Stimulated activated CD4-positive, alpha-beta T cell treated with anti-CD3 and anti-CD28 coated beads, Interleukin-12 subunit alpha, Interleukin-12 subunit beta, amount 100 ng/mL, for 4 hours (primary cell): ENCODE measurements at regions not wholly inside any gene's neighbourhood (a gene's known extent, or its start where the extent isn't known, plus 50 kb on each side); places are given as distances from the start of the nearest gene placed in this dataset.

Experiments used
- DNase-seq: peaks from one replicate; pipeline ENCODE4 v3.0.0-alpha.2; 2020

DNA sequence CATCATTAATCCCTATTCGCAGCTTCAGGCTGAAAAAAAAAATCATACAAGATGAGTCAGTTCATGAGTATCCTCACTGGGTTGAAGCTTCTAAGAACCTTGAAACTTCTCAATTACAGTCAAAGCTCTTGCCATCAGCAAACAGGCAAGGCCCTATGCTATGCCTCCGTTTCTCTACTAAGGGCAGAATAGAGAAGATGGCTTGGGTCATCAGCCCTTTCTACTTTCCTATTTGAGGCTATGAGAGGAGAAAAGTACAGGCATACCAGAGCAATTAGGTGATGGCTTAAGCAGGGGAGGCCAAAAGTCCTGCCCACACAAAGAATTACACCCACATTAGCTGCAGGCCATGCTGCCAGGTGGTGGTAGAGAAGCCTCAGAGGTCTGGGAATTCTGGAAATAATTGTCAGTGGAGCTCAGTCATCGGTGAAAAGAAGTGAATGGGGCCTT, 89.0 kb downstream of the MRPL46 start:
- DNase-seq, result no peak

DNA sequence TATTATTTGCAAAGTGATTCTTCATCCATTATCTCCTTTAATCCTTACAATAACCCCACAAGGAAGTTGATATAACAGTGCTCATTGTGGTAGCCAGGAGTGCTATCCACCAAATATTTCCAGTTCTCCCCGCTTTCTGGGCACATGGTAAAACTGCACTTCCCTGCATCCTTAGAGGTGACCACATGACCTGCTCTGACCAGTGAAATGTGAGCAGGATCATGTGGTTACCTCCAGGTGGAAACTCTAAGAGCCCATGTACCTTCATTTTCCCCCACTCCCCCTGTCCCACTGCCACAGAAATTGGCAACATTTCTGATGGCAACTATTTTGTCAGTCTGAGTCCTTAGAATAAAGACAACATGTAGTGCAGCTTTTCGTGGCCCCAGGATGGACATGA, 89.7 kb downstream of the MRPL46 start:
- DNase-seq, result no peak

DNA sequence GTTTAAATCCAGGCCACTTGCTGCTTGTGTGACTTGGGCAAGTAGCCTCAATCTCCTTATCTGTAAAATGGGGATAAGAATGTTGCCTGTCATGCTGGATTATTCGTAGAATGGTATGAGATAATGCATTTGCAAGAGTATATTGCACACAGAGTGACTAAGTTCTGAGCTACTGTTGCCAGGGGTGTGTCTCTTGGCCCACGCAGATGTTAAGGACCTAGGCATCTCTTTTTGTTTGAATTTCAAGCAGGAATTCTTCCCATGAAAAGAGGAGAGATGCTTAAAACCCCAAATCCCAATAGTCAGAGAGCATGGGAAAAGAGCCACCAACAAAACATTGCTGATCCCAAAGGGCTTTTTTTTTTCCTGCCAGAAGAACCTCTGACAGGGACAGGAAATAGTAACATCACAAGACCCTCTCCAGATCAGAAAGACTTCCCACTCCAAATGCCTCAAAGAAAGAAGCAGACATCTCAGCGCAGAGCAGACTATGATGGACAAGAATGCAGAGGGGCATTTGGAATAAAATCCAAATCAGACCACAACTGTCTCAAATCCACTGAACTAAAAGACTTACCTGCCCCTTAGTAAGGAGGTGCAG, 90.5 kb downstream of the MRPL46 start:
- no peak for DNase-seq

DNA sequence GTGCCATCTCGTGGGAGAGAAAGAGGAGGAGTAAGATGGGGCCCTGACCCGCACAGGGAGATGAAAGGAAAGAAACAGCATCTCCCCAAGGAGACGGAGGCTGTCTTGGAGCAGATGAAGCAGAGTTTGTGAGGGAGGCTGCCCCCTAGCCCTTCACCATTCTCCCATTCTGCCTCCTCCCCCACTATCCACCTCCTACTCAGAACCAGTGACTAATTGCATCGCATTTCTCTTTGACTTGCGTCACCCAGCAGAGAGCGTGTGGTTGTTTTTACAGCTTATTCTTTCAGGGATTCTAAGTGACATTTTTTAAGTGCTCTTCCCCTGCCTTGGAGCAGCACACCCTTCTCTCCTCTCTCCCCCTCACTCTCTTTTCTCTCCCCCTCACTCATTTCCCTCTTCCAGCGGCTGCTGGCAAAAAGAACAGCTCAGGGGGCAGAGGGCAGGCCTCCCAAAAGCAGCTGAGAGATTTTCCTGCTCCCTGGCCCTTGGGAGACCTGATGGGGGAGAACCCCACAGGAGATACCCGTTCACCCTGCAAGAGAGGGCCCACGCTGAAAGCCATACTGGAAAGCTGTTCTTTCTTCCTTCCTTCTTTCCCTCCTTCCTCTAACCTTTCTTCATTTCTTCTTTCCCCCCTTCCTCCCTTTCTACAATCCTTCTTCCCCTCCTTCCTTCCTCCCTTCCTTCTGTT, 91.8 kb downstream of the MRPL46 start:
- DNase-seq, result no peak

DNA sequence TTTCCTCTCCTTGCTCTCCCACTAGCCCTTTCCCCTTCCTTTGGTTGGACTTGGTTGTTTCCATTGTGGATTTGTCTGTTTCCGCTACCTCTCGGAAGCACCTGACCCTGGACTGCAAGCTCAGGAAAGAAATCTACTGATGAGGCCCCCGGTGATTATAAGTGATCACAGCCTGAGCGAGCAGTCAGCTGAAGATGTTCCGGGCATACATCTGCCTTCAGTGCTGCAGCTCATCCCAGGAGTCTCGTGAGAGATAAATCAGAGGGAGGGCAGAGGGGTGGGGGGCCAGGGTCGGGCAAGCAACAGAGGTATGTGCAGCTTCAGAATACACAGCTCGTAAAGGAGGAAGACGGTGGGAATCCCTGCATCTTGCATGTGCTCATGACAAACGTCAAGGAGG, 102.1 kb downstream of the MRPL46 start:
- no peak for DNase-seq

DNA sequence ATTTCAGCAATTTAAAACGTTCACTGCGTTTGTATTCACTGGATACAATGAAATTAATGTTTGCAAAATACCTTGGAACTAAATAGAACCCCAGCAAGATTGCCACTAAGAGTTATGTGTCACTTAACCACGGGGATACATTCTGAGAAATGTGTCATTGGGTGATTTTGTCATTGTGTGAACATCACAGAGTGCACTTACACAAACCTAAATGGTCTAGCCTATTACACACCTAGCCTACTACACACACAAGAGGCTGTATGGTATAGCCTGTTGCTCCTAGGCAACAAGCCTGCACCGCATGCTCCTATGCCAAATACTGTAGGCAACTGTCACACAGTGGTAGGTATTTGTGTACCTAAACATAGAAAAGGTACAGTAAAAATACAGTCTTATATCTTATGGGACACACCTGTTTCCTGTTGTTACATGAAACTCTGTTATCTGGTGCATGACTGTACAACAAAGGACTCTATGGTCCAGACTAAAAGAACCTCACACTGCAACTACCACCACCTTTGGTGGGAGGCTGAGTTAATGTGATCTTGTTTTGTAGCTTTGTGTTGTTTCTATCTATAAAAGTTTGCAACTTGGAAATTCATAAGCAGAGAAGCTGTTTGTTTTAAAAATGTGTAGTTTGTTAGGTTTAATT, 92.2 kb upstream of the NTRK3 start:
- DNase-seq, result no peak

DNA sequence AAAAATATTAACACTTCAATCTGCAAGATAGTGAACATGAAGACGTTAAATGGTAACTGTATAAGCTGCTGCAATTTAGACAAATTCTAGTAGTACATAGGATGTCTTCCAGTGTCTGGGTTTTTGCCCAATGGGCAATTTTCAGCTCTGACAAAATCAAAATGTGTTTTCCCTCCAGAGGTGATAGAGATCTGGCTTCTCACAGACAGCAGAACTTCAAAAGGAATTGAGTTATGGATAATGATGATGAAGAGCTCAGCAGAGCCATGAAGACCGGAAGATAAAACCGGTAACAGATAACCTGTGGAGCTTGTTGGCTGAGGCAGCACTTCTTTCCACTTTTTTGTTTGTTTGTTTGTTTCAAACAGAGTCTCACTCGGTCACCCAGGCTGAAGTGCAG, 89.4 kb upstream of the NTRK3 start:
- DNase-seq, result no peak

DNA sequence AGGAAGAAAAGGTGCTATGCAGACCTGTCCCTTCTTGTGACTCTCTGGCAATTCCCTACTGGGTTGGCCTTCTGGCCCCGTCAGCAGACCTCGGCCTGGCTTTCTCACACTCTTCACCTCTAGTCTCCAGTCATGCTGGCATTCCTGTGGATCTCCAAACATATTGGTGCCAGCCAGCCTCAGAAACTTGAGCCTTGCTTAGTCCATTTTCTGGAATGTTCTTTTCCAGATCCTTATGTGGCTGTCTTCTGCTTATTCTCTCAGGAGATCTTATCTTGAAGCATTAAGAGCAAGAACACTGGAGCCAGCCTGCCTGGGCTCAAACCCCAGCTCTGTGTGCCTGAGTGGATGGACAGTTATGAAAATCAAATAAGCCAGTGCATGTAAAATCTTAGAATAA, 88.2 kb upstream of the NTRK3 start:
- DNase-seq, result no peak

DNA sequence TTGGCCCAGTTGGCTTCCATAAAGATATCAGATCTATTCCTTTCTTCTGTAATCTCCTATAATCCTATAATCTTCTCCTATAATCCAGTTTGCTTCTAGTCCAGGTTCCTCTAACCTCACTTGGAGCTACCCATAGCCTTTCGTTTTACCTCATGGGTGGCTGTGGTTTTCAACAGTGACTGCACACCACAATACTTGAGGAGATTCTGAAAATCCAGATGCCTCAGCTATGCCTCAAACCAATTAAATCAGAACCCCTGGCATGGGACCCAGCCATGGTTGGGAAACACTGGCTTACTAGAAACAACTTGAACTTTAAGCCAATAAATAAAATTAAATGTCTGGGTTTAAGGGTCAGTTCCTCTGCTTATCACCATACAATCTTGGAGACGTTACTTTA, 86.1 kb upstream of the NTRK3 start:
- DNase-seq, result no peak

DNA sequence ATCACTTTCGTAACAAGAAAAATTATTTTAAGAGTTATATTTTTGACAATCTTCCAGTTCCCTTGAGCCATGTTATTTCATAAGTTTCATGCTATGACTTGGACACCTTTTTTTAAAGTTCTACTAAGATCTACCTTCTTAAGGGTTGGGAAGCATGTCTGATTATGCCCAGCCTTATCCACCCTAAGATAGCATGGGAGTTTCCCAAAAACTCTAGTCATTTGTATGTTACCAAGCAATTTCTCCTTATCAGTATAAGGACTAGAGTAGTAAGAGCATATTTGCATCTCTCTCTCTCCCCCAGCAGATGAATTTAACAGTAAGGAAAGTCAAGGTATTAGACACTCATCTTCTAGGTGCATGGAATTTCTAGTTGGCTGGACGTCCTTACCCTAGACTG, 85.1 kb upstream of the NTRK3 start:
- DNase-seq, result no peak

DNA sequence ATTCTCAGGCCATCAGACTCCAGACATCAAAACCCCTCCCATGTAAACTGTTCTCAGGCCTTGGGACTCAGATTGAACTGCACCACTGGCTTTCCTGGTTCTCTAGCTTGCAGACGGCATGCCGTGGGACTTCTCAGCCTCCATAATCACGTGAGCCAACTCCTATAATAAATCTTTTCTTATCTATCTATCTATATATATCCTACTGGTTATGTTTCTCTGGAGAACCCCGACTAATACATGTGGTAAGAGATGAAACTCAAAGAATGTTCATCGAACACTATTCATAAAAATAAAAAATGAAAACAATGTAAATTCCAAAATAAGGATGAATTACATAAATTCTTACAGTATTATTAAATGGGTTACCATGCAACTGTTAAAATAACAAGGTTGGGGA, 84.5 kb upstream of the NTRK3 start:
- DNase-seq, result no peak

DNA sequence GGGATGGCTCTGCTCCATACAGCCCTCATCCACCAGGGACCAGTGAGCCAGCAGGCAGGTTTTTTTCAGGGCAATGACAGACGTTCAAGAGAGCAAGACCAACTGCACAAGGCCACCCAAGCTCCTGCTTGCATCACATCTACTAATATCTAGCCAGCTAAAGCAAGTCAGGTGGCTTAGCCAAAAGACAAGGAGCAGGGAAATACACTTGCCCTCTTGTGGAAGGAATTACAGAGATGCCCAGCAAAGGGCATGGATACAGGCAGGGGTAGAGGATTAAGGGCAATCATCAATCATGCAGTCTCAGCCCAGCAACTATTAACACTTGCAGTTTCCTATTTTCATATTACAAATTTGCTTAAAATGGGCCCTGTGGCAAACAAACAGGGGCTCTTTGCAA, 81.5 kb upstream of the NTRK3 start:
- no peak for DNase-seq

DNA sequence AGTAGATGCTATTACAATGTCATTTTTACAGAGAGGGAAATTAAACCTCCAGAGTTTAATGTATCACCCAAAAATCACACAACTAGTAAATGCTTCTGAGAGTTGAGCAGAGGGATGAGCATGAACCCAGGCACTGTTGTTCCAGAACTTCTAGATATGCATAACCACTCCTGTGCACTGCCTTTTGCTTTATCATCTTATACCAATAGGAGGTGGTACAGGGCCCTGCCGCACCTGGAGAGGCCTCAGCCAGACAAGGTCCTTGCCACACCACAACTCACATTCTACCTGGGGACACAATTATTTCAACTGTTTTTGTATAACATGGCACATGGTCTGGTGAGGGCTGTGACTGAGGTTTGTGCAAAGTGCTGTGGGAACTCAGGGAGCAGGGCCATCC, 78.5 kb upstream of the NTRK3 start:
- no peak for DNase-seq

DNA sequence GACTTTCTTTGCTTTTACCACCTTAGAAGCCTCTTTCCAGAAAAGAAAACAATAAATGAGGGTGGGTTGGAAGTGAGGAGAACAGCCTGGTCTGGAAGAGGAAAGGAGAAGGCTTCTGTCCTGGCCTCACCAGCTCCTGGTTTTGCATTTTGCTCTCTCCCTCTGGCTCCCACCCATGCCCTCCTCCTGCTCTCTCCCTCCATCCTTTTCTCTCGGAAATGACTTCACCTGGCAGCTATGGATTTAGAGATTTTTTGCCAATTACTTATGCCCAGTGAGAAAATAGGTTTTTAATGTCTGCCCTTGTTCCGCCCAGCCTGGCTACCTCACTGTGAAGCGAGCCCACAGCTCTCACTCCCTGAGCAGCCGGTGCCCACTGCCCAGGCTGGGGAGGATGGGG, 77.9 kb upstream of the NTRK3 start:
- no peak for DNase-seq

DNA sequence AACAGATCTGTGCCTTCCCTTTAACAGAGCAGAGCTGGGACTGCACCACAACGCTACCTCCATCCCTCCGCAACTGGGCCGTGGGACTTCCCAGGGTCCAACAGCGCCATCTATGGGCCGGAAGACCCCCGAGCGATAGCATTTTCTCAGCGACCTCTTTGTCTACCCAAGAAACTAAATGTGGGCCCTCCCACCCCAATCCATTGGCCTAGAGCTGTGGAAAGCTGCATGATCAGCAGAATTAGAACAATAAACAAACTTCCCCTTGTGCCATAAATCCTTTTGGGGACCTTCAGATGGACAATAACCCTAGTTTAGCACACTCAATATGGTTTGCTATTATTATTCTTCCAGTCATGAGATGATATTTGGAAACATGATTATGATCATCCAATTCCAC, 74.8 kb upstream of the NTRK3 start:
- DNase-seq, result peak; percentile 28

DNA sequence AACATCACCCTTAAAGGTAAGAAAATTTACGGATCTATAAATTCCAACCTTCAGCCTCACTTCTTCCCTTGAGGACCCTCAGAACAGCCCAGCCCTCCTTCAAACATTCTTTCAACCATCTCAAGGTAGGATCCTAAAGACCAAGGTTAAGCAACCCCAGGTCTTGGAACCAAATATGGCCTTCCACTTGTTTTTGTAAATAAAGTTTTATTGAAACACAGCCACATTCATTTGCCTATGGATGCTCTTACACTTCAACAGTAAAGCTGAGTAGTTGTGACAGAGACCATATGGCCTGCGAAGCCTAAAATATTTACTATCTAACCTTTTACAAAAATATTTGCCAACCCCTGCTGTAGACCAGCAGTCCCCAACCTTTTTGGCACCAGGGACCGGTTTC, 70.4 kb upstream of the NTRK3 start:
- no peak for DNase-seq

DNA sequence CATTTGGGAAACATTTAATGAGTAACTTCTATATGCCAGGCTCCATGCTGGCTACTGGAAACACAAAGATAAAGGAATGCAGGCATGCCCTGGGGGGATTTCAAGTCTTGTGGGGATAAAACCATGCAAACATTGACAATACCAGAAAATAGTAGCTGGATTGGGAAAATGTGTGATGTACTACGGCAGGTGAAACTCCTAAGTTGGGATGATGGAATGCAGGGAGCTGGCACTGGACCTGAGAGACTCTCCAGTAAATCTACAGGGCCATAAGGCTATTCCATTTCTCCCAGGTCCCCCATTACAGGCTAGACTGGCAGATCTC, 68.2 kb upstream of the NTRK3 start:
- DNase-seq, result no peak

DNA sequence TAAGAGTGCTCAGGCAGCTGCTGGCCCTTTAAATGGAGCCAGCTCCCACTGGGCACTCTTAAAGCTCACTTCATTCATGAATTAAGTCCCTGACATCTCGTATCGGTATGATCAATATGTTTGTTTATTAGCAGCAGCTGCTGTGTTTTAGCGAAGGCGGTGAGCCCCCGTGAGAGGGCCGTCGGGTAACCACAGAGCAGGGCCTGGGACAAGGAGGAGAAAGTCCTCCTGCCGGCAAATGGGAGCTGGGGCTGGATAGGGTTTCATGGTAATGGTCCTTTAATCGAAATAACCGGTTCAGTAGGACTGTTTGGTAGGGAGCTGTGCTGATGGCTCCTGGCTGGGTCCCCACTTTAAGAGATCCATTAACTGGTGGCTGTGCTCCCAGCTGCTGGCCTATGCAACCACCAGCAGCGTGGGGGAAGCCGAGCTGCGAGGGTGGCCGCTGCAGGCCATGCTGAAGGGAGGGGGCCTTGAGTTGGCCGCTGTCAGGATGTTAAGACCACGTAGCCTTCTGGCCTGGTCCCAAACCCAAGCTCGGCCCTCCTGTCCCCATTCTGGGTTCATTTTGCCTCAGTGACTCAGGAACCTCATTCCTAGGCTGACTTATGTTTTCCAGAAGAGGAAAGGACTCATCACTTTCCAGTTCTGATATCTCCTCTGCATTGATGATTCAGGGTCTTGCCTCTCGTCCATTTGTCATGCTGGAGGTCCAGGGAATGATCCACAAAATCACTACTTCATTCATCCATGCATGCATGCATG, 67.6 kb upstream of the NTRK3 start:
- no peak for DNase-seq

DNA sequence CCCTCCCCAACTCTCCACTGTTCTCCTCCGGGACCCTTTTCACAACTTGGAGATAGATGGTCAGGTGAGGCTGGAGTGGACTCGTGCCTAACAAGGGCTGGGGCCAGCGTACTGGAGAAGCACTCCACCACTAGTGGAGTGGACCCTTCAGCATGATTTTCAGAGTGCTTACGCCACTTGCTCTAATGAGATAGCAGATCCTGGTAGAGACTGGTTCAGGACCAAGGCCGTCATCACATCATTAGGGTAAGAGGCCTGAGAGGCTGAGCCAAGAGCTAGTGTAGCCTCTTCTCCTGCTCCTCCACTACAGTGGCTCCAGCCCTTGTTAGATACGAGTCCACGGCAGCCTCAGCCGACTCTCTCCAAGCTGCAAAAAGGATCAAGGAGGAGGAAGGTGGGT, 66.9 kb upstream of the NTRK3 start:
- DNase-seq, result no peak

DNA sequence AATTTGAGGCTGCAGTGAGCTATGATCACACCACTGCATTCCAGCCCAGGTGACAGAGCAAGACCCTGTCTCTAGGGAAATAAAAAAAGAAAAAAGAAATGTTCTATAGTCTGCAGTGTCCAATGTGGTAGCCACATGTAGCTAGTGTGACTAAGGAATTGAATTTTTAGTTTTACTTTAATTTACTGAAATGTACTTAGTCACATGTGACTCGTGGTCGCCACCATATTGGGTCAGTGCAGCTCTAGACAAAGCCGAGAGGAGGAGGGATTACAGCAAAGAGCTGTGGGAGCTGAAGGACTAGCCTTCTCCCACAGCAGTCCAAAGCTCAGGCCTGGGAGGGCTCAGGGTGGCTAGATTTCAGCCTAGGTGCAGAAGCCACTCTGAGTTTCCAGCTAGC, 65.9 kb upstream of the NTRK3 start:
- DNase-seq, result no peak

DNA sequence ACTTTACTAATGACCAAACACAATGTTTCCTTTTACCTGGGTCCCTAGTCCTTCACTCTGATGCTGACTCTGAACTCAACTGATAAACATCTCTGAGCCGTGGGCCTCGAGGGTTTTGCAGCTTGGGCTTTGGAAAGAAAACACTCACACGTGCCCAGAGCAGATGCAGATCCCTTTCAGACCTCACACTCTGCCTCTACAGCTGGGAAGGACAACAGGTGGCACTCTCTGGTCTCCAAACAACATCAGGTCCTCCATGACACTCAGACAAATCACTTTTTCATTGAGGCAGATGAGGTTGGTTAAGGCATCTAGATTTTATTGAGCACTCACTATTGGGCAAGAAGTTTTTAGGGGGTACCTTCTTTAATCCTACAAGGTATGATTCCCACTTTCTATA, 64.7 kb upstream of the NTRK3 start:
- DNase-seq, result no peak

DNA sequence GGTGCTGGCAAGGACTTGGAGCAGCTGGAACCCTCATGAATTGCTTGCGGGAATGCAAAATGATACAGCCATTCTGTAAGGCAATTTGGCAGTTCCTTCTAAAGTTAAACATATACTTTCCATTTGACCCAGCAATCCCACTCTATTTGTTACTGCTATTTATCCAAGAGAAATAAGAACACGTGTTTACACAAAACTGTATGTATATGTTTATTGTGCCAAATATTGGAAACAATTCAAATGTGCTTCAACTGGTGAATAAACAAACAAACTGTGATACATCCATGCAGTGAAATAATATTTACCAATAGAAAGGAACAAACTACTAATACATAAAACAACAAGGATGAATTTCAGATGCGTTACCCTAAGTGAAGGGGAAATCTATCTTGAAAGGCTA, 60.0 kb upstream of the NTRK3 start:
- DNase-seq, result no peak

DNA sequence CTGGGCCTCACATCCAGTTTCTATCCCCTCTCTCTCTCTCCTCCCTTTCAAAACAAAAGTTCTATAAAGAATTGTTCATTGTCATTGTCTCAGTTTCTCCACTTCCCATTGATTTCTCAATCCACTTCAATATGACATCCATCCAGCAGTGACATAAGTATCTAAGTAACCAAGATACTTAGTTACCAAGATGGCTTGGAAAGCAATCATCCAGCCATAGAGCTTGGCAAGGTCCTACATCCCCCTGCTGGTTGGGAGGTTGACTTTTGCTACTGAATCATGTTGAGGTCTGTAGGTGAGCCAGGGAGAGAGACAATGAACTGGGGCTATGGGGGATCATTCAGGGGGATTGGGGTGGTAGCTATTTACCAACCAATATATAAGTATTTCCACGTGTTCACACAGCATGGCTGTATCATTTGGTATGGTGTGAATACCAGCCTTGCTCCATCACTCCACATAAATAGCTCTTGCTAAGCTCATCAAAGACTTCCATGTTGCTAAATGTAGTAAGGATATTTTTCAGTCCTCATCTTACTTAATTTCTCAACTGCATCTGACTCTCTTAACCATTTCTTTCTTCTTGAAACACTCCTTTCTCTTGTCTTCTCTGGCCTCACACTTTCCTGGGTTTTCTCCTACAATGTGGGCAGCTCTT, 58.8 kb upstream of the NTRK3 start:
- no peak for DNase-seq
